ENCODE measurements at regions not wholly inside any gene's neighbourhood (a gene's known extent, or its start where the extent isn't known, plus 50 kb on each side); places are given as distances from the start of the nearest gene placed in this dataset.

- no peak for TF ChIP-seq CTCF (IDR thresholded peaks at IDR 0.05)
- no peak for TF ChIP-seq POLR2A (IDR thresholded peaks at IDR 0.05)
- TF ChIP-seq POLR2AphosphoS5 (IDR thresholded peaks at IDR 0.05) = no peak
These were observed 61.9 kb upstream of the GJA5 start for GRCh38 chr1:147822292-147822691.

All from sigmoid colon (tissue), 4 donors.